LNCAP (cell line): ENCODE measurements at regions not wholly inside any gene's neighbourhood (a gene's known extent, or its start where the extent isn't known, plus 50 kb on each side); places are given as distances from the start of the nearest gene placed in this dataset.

Experiments used
- TF ChIP-seq, protein P1 (sequence below): fragments of 450-650 bp; IDR thresholded peaks from 2 replicates; pipeline ENCODE4 v1.5.1; 2017; ENCODE audit warnings: mild to moderate bottlenecking

DNA sequence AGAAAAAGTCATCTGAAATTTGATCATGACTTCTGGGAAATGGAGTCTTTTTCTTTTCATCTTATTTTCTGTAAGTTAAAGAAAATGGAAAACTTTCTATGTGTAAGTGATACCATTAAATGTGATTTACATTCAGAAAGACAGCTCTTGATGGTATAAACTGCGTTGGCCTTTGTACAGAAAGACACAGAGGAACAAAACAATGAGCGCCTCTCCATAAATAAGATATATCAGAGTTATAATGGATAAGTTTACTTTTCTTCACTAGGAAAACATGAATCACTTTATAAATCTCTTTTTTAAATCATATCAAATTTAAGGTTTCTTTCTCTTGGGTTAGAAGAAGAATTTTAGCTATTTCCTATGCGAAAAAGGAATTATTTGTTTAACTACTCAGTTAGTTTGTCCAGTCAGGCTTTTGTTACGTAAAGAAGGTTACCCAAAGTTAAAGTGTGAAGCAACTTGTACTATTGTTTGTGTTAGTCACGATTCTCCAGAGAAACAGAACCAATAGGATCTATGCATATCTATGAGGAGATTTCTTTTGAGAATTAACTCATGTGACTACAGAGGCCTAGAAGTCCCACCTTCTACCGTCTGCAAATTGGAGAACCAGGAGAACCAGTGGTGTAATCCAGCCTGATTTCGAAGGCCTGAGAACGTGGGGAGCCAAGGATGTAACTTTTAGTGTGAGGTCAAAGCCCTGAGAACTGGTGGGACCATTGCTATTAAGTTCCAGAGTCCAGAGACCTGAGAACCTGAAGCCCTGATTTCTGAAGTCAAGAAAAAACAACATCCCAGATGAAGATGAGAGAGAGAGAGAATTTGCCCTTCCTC, 295.4 kb upstream of the KCNJ16 start:
- TF ChIP-seq, protein P1, sequence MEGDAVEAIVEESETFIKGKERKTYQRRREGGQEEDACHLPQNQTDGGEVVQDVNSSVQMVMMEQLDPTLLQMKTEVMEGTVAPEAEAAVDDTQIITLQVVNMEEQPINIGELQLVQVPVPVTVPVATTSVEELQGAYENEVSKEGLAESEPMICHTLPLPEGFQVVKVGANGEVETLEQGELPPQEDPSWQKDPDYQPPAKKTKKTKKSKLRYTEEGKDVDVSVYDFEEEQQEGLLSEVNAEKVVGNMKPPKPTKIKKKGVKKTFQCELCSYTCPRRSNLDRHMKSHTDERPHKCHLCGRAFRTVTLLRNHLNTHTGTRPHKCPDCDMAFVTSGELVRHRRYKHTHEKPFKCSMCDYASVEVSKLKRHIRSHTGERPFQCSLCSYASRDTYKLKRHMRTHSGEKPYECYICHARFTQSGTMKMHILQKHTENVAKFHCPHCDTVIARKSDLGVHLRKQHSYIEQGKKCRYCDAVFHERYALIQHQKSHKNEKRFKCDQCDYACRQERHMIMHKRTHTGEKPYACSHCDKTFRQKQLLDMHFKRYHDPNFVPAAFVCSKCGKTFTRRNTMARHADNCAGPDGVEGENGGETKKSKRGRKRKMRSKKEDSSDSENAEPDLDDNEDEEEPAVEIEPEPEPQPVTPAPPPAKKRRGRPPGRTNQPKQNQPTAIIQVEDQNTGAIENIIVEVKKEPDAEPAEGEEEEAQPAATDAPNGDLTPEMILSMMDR = no peak

DNA sequence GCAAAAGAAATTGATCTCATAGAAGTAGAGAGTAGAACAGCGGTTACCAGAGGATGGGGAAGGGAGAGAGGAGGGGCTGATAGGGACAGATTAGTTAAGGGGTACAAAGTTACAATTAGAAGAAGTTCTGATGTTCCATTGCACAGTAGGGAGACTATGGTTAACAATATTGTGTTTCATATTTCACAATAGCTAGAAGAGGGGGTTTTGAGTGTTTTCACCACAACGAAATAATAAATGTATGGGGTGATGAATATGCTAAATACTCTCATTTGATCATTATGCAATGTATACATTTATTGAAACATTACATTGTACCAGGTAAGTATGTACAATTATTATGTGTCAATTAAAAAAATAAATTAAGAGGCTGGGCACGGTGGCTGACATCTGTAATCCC, 291.2 kb upstream of the KCNJ16 start:
- TF ChIP-seq, protein P1 = no peak

DNA sequence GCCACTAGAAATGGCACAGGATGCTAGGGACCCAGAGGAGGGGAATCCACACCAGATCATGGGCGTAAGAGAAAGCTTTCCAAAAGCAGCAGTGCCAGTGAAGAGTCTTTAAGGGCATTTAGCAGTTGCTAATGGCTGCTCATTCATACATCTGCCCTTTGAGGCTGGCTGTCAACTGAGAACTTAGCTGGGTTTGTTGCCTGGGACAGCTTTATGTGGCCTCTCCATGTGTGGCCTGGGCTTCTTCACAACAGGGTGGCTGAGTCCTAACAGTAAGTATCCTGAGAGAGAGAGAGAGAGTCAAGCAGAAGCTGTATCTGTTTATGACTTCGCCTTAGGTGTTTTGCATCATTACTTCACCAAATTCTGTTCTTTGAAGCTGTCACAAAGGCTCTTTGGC, 286.1 kb upstream of the KCNJ16 start:
- TF ChIP-seq, protein P1 = no peak

DNA sequence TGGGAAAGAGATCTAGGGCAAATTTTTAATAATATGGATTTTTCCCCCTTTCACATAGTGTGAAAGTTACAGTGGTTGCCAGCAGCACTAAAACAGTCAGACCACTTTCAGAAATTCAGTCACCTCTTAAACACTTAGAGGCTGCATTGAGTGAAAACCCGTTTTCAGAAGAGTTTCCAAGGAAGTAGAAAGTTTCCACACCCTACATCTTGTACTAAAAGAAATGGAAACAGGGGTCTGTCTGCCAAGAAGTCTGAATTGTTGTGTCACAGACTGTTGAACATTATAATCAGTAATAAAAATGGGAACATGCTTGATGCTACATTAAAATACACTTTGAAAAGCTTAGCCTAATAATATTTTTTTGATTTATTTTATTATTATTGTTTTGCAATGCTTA, 278.9 kb upstream of the KCNJ16 start:
- TF ChIP-seq, protein P1 = no peak

DNA sequence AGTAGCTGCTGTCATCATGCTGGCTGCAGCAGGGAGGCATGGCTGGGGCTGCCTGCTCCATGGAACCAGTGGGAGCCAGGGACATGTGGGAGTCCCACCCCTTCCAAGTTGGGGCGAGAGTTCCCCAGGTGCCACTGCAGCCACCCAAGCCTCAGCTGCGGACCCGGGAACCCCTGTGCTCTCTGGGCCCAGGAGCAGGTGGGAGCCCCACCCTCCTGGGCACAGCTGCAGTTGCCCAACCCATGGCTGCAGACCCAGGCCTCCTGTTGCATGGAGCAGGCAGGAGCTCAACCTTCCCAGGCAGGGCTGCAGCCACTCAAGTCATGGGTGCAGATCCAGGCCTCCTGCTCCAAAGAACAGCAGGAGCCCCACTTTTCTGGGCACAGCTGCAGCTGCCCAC, 274.2 kb upstream of the KCNJ16 start:
- TF ChIP-seq, protein P1 = no peak

- TF ChIP-seq, protein P1 = no peak
Observed at GRCh38 chr17:69801368-69801767, 273.7 kb upstream of the KCNJ16 start.

DNA sequence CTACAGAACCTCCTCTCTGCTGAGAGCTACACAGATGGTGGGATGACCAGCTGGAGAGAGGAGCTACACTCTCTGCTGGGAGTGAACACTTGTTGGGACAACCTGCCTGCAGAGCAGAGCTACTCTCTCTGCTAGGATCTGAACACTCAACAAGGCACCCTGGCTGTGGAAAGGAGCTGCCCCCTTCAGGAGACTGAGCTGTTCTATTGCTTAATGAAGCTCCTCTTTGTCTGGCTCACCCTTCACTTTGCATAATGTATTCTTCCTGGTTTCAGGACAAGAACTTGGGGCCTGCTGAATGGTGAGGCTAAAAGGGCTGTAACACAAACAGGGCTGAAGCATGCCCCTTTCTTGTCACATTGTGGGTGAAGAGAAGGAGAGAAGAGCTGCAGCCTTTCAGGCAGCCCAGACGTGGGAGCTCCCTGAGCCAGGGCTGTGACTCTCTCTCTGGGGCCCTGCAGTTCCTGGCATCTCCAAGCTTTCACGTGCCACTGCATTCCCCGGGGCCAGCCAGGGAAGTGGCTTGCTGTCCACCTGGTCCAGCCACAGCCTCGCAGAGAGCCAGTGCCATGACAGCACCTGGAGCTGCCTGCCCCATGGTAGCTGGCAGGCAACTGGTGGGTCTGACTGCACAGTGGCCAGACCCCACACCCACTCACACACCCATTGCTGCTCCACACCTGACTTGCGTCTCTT, 272.8 kb upstream of the KCNJ16 start:
- TF ChIP-seq, protein P1 = no peak
